RKO (cell line): ENCODE measurements at regions not wholly inside any gene's neighbourhood (a gene's known extent, or its start where the extent isn't known, plus 50 kb on each side); places are given as distances from the start of the nearest gene placed in this dataset.
A peak's percentile ranks its signal among the peaks of the same experiment; 100 is the strongest.
"Not testable (repeated sequence)": the region's sequence is repeated elsewhere in the genome, so short reads cannot be mapped to it uniquely, and the experiment has no call there.

Experiments
- DNase-seq: peaks from one replicate; pipeline ENCODE4 v3.0.0-alpha.2; 2016; ENCODE audit warnings: low spot score

- DNase-seq: not testable (repeated sequence)
Measured at GRCh38 chr19:28540385-28540784, 672.6 kb downstream of the UQCRFS1 start.

GRCh38 chr19:28539759-28540158, 673.2 kb downstream of the UQCRFS1 start:
- DNase-seq: no peak

GRCh38 chr19:28538579-28538978, 674.4 kb downstream of the UQCRFS1 start:
- not testable (repeated sequence) for DNase-seq

GRCh38 chr19:28537896-28538295, 675.1 kb downstream of the UQCRFS1 start:
- DNase-seq: no peak

- DNase-seq: no peak
Measured at GRCh38 chr19:28537079-28537478, 675.9 kb downstream of the UQCRFS1 start.

GRCh38 chr19:28535352-28535775, 677.6 kb downstream of the UQCRFS1 start:
- DNase-seq: no peak

GRCh38 chr19:28534766-28535351, 678.1 kb downstream of the UQCRFS1 start:
- no peak for DNase-seq

GRCh38 chr19:28532765-28533341, 680.1 kb downstream of the UQCRFS1 start:
- DNase-seq: no peak

- no peak for DNase-seq
Measured at GRCh38 chr19:28531979-28532378, 681.0 kb downstream of the UQCRFS1 start.

GRCh38 chr19:28530406-28531035, 682.4 kb downstream of the UQCRFS1 start:
- no peak for DNase-seq

GRCh38 chr19:28526038-28526437, 686.9 kb downstream of the UQCRFS1 start:
- DNase-seq: no peak

GRCh38 chr19:28523619-28524018, 689.3 kb downstream of the UQCRFS1 start:
- no peak for DNase-seq

GRCh38 chr19:28522545-28522922, 690.4 kb downstream of the UQCRFS1 start:
- no peak for DNase-seq

GRCh38 chr19:28521614-28522544, 691.1 kb downstream of the UQCRFS1 start:
- DNase-seq: no peak

- DNase-seq: no peak
Measured at GRCh38 chr19:28520998-28521568, 691.9 kb downstream of the UQCRFS1 start.

- DNase-seq: peak; percentile 67
Measured at GRCh38 chr19:28519952-28520861, 692.7 kb downstream of the UQCRFS1 start.

- no peak for DNase-seq
Measured at GRCh38 chr19:28519218-28519779, 693.7 kb downstream of the UQCRFS1 start.

- DNase-seq: no peak
Measured at GRCh38 chr19:28516415-28516872, 696.5 kb downstream of the UQCRFS1 start.

- no peak for DNase-seq
Measured at GRCh38 chr19:28514166-28514565, 698.8 kb downstream of the UQCRFS1 start.

- no peak for DNase-seq
Measured at GRCh38 chr19:28511655-28512054, 701.3 kb downstream of the UQCRFS1 start.
